Ecto neural progenitor cell (in vitro differentiated cells): ENCODE measurements at regions not wholly inside any gene's neighbourhood (a gene's known extent, or its start where the extent isn't known, plus 50 kb on each side); places are given as distances from the start of the nearest gene placed in this dataset.
"Not testable (repeated sequence)": the region's sequence is repeated elsewhere in the genome, so short reads cannot be mapped to it uniquely, and the experiment has no call there.

Experiments
- DNase-seq: peaks from one replicate; pipeline ENCODE4 v3.0.0-alpha.2; 2018; ENCODE audit warnings: low spot score

- not testable (repeated sequence) for DNase-seq
Measured at GRCh38 chr14:25316007-25316406, 266.1 kb upstream of the STXBP6 start.

GRCh38 chr14:25308244-25308643, 258.3 kb upstream of the STXBP6 start:
- peak; percentile 45 for DNase-seq

- DNase-seq = no peak
Measured at GRCh38 chr14:25303934-25304333, 254.0 kb upstream of the STXBP6 start.

- no peak for DNase-seq
Measured at GRCh38 chr14:25298238-25298637, 248.3 kb upstream of the STXBP6 start.

- not testable (repeated sequence) for DNase-seq
Measured at GRCh38 chr14:25290154-25290553, 240.2 kb upstream of the STXBP6 start.

- DNase-seq = no peak
Measured at GRCh38 chr14:25274529-25274928, 224.6 kb upstream of the STXBP6 start.

GRCh38 chr14:25267186-25267585, 217.2 kb upstream of the STXBP6 start:
- DNase-seq = no peak

GRCh38 chr14:25259470-25259869, 209.5 kb upstream of the STXBP6 start:
- no peak for DNase-seq

GRCh38 chr14:25252793-25253192, 202.8 kb upstream of the STXBP6 start:
- no peak for DNase-seq

- no peak for DNase-seq
Measured at GRCh38 chr14:25250516-25250915, 200.6 kb upstream of the STXBP6 start.

GRCh38 chr14:25247609-25248008, 197.7 kb upstream of the STXBP6 start:
- no peak for DNase-seq

- no peak for DNase-seq
Measured at GRCh38 chr14:25246751-25247150, 196.8 kb upstream of the STXBP6 start.

GRCh38 chr14:25239170-25239569, 189.2 kb upstream of the STXBP6 start:
- DNase-seq = no peak

GRCh38 chr14:25237845-25238244, 187.9 kb upstream of the STXBP6 start:
- DNase-seq = peak; percentile 63

GRCh38 chr14:25233613-25234012, 183.7 kb upstream of the STXBP6 start:
- DNase-seq = no peak

GRCh38 chr14:25231004-25231403, 181.1 kb upstream of the STXBP6 start:
- DNase-seq = no peak

- no peak for DNase-seq
Measured at GRCh38 chr14:25226214-25226613, 176.3 kb upstream of the STXBP6 start.

- no peak for DNase-seq
Measured at GRCh38 chr14:25222256-25222655, 172.3 kb upstream of the STXBP6 start.

GRCh38 chr14:25220514-25220913, 170.6 kb upstream of the STXBP6 start:
- no peak for DNase-seq

GRCh38 chr14:25215607-25216006, 165.7 kb upstream of the STXBP6 start:
- DNase-seq = no peak

GRCh38 chr14:25197885-25198284, 147.9 kb upstream of the STXBP6 start:
- DNase-seq = no peak

- DNase-seq = no peak
Measured at GRCh38 chr14:25180221-25180620, 130.3 kb upstream of the STXBP6 start.

- DNase-seq = no peak
Measured at GRCh38 chr14:25178255-25178654, 128.3 kb upstream of the STXBP6 start.

GRCh38 chr14:25150934-25151790, 101.2 kb upstream of the STXBP6 start:
- no peak for DNase-seq
